ENCODE measurements at regions not wholly inside any gene's neighbourhood (a gene's known extent, or its start where the extent isn't known, plus 50 kb on each side); places are given as distances from the start of the nearest gene placed in this dataset.
"Not testable (repeated sequence)": the region's sequence is repeated elsewhere in the genome, so short reads cannot be mapped to it uniquely, and the experiment has no call there.

DNA sequence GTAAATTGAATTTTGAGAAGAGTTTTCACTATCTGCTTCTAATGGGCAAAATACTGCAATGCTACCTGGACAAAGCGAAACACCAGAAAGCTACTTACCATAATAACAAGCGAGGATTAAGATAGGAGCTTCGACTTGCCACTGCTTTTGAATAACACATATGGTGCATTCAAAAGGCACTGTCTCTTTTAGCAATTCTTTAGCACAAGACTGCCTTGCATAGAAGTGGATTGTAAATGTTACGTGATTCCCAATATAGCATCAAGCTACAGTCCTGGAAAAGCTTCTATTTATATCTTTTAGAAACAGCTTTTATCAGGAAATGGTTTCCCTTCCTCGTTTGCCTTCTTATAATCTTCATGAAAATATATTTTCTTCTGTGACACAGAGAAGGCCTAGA is 258.7 kb upstream of the PDE3A start:
- no peak overlapping the region for H3K27ac Mint-ChIP-seq (ENCODE audit: unreplicated experiment)
- no peaks in the 10 kb centered on the region for H3K36me3 Mint-ChIP-seq (ENCODE audit: low read depth, unreplicated experiment)
- H3K27me3 Mint-ChIP-seq (ENCODE audit: unreplicated experiment), result peaks cover 2% of the 10 kb centered on the region
- H3K4me3 Mint-ChIP-seq (ENCODE audit: unreplicated experiment), result no peak overlapping the region
- no peak for TF ChIP-seq CTCF (IDR thresholded peaks at IDR 0.05; ENCODE audit: unreplicated experiment)
- no peaks in the 10 kb centered on the region for H3K9me3 Mint-ChIP-seq (ENCODE audit: unreplicated experiment)
- H3K4me1 Mint-ChIP-seq (ENCODE audit: unreplicated experiment), result no peaks in the 10 kb centered on the region
- no peak for DNase-seq (ENCODE audit: low spot score)

GRCh38 chr12:20115371-20115770 is 253.0 kb upstream of the PDE3A start:
- H3K4me1 Mint-ChIP-seq (ENCODE audit: unreplicated experiment); H3K4me3 Mint-ChIP-seq (ENCODE audit: unreplicated experiment); DNase-seq (ENCODE audit: low spot score); H3K36me3 Mint-ChIP-seq (ENCODE audit: low read depth, unreplicated experiment); H3K9me3 Mint-ChIP-seq (ENCODE audit: unreplicated experiment); H3K27me3 Mint-ChIP-seq (ENCODE audit: unreplicated experiment); H3K27ac Mint-ChIP-seq (ENCODE audit: unreplicated experiment): not testable (repeated sequence)

DNA sequence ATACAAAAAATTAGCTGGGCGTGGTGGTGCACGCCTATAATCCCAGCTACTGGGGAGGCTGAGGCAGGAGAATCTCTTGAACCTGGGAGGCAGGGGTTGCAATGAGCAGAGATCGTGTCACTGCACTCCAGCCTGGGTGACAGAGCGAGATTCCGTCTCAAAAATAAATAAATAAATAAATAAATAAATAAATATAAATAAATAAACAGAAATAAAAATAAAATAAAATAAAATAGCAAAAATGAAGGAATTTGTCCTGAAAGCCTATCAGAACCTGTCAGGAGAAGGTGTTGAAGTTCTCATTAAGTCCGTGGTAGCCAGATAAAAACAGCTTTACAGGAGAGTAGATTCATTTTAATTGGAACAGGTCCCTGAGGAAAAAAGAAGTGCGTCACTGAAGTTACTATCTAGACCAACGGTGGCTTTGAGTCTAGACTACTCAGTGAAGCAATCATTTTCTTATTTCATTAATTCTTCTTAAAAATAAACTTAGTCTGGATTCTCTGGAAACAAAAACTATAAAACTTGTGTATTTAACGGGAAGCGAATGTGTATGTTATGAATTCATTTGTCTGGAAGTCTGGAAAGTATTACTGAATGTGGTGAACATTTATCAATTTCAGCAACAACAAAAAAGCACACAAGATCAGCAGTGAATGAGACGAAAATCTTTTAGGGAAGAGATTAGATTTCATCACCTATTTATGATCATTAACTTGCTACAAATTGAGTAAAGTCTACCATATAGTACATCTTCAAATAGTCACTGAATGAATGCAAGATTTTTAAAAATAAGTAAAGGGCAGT is 248.5 kb upstream of the PDE3A start:
- no peak overlapping the region for H3K4me3 Mint-ChIP-seq (ENCODE audit: unreplicated experiment)
- no peak for TF ChIP-seq CTCF (IDR thresholded peaks at IDR 0.05; ENCODE audit: unreplicated experiment)
- H3K4me1 Mint-ChIP-seq (ENCODE audit: unreplicated experiment), result no peaks in the 10 kb centered on the region
- no peak for DNase-seq (ENCODE audit: low spot score)
- H3K36me3 Mint-ChIP-seq (ENCODE audit: low read depth, unreplicated experiment), result no peaks in the 10 kb centered on the region
- no peak overlapping the region for H3K27ac Mint-ChIP-seq (ENCODE audit: unreplicated experiment)
- no peaks in the 10 kb centered on the region for H3K9me3 Mint-ChIP-seq (ENCODE audit: unreplicated experiment)
- no peaks in the 10 kb centered on the region for H3K27me3 Mint-ChIP-seq (ENCODE audit: unreplicated experiment)

- H3K27me3 Mint-ChIP-seq (ENCODE audit: unreplicated experiment), result no peaks in the 10 kb centered on the region
- H3K9me3 Mint-ChIP-seq (ENCODE audit: unreplicated experiment), result no peaks in the 10 kb centered on the region
- no peak overlapping the region for H3K4me3 Mint-ChIP-seq (ENCODE audit: unreplicated experiment)
- H3K27ac Mint-ChIP-seq (ENCODE audit: unreplicated experiment), result no peak overlapping the region
- no peaks in the 10 kb centered on the region for H3K36me3 Mint-ChIP-seq (ENCODE audit: low read depth, unreplicated experiment)
- no peak for DNase-seq (ENCODE audit: low spot score)
- TF ChIP-seq CTCF (IDR thresholded peaks at IDR 0.05; ENCODE audit: unreplicated experiment), result no peak
- H3K4me1 Mint-ChIP-seq (ENCODE audit: unreplicated experiment), result no peaks in the 10 kb centered on the region
These were observed 248.0 kb upstream of the PDE3A start for GRCh38 chr12:20120403-20120725.

GRCh38 chr12:20122274-20122673 is 246.1 kb upstream of the PDE3A start:
- Mint-ChIP-seq H3K36me3 (ENCODE audit: low read depth, unreplicated experiment) (no peaks in the 10 kb centered on the region), H3K4me1 (ENCODE audit: unreplicated experiment) (no peaks in the 10 kb centered on the region), H3K9me3 (ENCODE audit: unreplicated experiment) (no peaks in the 10 kb centered on the region), H3K27ac (ENCODE audit: unreplicated experiment) (no peak overlapping the region), H3K4me3 (ENCODE audit: unreplicated experiment) (no peak overlapping the region), H3K27me3 (ENCODE audit: unreplicated experiment) (no peaks in the 10 kb centered on the region)
- no peak for TF ChIP-seq CTCF (IDR thresholded peaks at IDR 0.05; ENCODE audit: unreplicated experiment)
- DNase-seq (ENCODE audit: low spot score), result no peak
